ENCODE measurements at regions not wholly inside any gene's neighbourhood (a gene's known extent, or its start where the extent isn't known, plus 50 kb on each side); places are given as distances from the start of the nearest gene placed in this dataset.
"Not testable (repeated sequence)": the region's sequence is repeated elsewhere in the genome, so short reads cannot be mapped to it uniquely, and the experiment has no call there.

DNA sequence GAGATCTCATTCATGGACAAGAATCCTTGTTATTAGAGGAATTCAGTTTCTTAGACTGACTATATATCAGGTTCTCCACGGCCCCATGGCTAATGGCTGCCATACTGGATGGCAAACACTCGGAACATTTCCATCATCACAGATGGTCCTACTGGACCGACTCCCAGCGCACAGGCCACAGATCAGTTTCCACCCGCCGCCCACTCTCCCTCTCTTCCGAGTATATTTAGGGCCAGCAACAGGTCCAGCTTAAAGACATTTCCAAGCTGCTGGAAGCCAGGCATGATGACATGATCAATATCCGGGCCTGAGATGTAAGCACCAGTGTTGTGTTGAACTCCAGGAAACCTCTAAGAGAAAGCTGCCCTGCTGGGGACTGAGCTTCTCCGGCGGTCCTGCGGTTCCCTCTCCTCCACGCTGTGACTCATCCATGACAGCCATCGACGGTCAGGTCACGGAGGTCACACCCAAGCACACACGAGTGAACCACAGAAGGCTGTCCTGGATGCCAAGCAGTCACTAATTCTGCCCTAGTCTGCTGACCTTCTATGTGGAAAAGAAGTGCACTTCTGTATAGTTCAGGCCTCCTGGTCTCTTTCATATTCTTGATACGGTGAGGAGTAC is 64.4 kb upstream of the LPCAT1 start:
- not testable (repeated sequence) for DNase-seq (ENCODE audit: low read depth in 2 of 2)

DNA sequence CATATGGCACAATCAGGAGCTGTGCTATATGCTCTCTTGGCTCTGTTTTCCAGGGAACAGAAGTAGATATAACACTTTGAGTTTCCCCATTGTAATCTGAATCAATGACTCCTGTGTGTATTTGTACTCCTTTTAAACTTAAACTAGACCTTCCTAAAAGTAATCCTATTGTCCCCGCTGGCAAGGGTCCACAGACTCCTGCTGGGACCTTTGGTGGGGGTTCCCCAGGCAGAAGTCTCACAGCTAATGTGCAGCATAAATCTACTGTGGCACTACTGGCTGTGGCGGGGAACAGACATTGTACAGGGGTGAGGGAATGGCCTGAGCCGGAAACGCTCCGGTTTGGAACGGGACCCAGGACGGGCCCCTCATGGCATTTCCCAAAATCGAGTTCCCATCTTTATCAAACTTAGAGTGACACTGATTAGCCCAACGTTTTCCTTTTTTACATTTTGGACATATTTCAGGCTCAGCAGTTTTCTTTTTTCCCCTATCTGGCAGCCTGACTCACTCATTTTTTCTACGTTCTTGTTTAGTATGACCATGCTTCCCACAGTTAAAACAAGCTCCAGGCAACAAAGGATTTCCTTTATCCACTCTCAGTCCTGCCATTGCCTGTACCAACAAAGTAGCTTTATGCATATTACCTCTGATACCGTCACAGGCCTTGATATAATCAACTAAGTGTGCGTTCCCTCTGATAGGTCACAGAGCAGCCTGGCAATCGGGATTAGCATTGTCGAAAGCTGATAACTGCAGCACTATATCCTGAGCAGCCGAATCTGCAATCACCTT is 59.5 kb upstream of the LPCAT1 start:
- DNase-seq (ENCODE audit: low read depth in 2 of 2), result not testable (repeated sequence)

- not testable (repeated sequence) for DNase-seq (ENCODE audit: low read depth in 2 of 2)
These were observed 55.6 kb upstream of the LPCAT1 start for GRCh38 chr5:1579389-1579788.

GRCh38 chr5:1576851-1577250 is 53.1 kb upstream of the LPCAT1 start:
- not testable (repeated sequence) for DNase-seq (ENCODE audit: low read depth in 2 of 2)

DNA sequence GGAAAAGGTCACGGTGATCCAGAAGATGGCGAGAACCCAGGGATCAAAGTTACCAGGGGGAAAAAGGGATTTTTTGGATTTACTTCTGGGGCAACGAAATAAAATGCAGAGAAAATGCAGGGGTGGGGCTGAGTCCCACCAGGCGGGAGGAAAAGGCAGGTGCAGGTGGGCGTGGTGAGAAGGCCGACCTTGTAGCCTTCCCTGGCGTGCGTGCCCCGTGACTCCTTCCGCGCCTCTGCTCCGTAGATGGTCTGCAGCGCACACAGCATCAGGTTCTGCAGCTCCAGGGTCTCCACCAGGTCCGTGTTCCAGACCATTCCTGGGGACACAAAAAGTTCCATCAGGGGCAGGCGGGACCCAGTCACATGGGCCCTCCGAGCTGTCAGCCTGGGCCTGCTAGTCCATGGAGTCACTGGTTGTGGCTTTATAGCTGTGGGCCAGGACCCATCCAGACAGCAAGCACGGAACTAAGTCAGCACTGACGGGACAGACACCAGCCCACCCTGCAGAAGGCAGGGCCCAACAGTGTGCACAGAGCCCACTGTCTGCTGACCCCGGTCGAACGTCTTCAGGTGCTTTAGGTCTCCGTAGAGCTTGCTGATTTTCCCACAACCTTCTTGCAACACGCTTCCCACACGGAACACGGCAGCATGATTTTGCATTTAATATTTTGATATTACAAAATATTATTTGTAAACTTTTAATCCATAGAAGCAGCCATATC is 52.4 kb upstream of the LPCAT1 start:
- not testable (repeated sequence) for DNase-seq (ENCODE audit: low read depth in 2 of 2)

- DNase-seq (ENCODE audit: low read depth in 2 of 2), result not testable (repeated sequence)
These were observed 51.7 kb upstream of the LPCAT1 start for GRCh38 chr5:1575491-1575890.

DNA sequence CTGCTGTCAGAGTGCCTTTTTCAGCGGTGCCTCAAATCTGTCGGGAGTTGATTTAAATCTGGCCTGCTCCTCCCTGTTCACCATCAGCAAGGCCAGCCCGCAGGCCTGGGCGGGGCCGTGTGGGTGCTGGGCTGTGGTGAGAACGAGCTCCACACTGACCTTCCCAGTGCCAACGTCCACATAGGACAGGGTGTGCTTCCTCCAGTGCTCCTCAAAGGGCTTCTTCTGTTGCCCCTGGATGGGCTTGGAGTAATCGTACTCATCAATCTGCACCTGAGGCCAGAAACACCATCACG is 50.2 kb upstream of the LPCAT1 start:
- not testable (repeated sequence) for DNase-seq (ENCODE audit: low read depth in 2 of 2)

GRCh38 chr5:1573217-1574022 is 49.7 kb upstream of the LPCAT1 start:
- DNase-seq (ENCODE audit: low read depth in 2 of 2), result not testable (repeated sequence)
